Ishikawa (cell line): ENCODE measurements at regions not wholly inside any gene's neighbourhood (a gene's known extent, or its start where the extent isn't known, plus 50 kb on each side); places are given as distances from the start of the nearest gene placed in this dataset.

Experiments used
- MAX ChIP-seq: IDR thresholded peaks from 2 replicates; pipeline ENCODE4 v1.6.1; 2012
- NFIC ChIP-seq: IDR thresholded peaks from 2 replicates; pipeline ENCODE4 v1.6.1; 2012
- TAF1 ChIP-seq: IDR thresholded peaks from 2 replicates; pipeline ENCODE4 v1.6.1; 2012; ENCODE audit warnings: low read depth, mild to moderate bottlenecking
- TF ChIP-seq, protein P1 (sequence below): IDR thresholded peaks from 2 replicates; pipeline ENCODE4 v1.6.1; 2012

DNA sequence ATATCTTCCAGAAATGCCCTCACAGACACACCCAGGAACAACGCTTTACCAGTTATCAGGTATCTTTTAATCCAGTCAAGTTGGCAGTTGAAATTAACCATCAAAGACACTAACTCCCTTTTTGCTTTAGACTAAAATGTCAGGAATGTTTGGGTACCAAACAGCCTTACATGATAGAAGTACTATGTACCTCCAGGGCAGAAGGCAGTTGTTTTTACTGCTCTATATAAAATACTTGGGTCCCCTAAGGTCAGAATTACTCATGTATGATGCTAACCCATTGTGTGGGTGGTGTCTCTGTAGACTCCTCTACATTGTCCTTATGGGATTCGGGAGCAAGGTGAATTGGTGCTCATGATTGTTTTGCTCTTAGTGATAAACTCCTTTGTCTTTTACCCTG lies 492.5 kb upstream of the FLRT2 start:
- TF ChIP-seq TAF1: no peak
- TF ChIP-seq, protein P1, sequence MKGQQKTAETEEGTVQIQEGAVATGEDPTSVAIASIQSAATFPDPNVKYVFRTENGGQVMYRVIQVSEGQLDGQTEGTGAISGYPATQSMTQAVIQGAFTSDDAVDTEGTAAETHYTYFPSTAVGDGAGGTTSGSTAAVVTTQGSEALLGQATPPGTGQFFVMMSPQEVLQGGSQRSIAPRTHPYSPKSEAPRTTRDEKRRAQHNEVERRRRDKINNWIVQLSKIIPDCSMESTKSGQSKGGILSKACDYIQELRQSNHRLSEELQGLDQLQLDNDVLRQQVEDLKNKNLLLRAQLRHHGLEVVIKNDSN: no peak
- no peak for TF ChIP-seq NFIC
- TF ChIP-seq MAX: no peak
